ENCODE measurements at regions not wholly inside any gene's neighbourhood (a gene's known extent, or its start where the extent isn't known, plus 50 kb on each side); places are given as distances from the start of the nearest gene placed in this dataset.

GRCh38 chr22:22834783-22835182 is 52.8 kb upstream of the IGLL5 start:
- TF ChIP-seq CTCF (IDR thresholded peaks at IDR 0.05; ENCODE audit: low read length) = no peak
- no peak for TF ChIP-seq EZH2 (IDR thresholded peaks at IDR 0.05; ENCODE audit: borderline replicate concordance, low read length)

Data from OCI-LY1 (cell line).